ENCODE measurements at regions not wholly inside any gene's neighbourhood (a gene's known extent, or its start where the extent isn't known, plus 50 kb on each side); places are given as distances from the start of the nearest gene placed in this dataset.
A peak's percentile ranks its signal among the peaks of the same experiment; 100 is the strongest.

- no peak overlapping the region for H3K4me3 ChIP-seq (replicated peaks; ENCODE audit: low read depth, low read length)
- peak; percentile 36 for DNase-seq (ENCODE audit: extremely low read depth, low read depth)
- no peak for TF ChIP-seq CTCF (IDR thresholded peaks at IDR 0.05; ENCODE audit: low read depth, low read length, missing control alignments)
Measured at GRCh38 chr18:45526114-45526841, 89.0 kb upstream of the SLC14A2 start.

- H3K4me3 ChIP-seq (replicated peaks; ENCODE audit: low read depth, low read length) = no peak overlapping the region
- DNase-seq (ENCODE audit: extremely low read depth, low read depth) = no peak
- no peak for TF ChIP-seq CTCF (IDR thresholded peaks at IDR 0.05; ENCODE audit: low read depth, low read length, missing control alignments)
Measured at GRCh38 chr18:45527891-45528290, 87.4 kb upstream of the SLC14A2 start.

GRCh38 chr18:45528712-45529336 is 86.5 kb upstream of the SLC14A2 start:
- DNase-seq (ENCODE audit: extremely low read depth, low read depth) = no peak

GRCh38 chr18:45538444-45538843 is 76.8 kb upstream of the SLC14A2 start:
- DNase-seq (ENCODE audit: extremely low read depth, low read depth) = no peak
- no peak overlapping the region for H3K4me3 ChIP-seq (replicated peaks; ENCODE audit: low read depth, low read length)

More at GRCh38 chr18:45528712-45529336, 86.5 kb upstream of the SLC14A2 start:
- no peak overlapping the region for H3K4me3 ChIP-seq (replicated peaks; ENCODE audit: low read depth, low read length)
- no peak for TF ChIP-seq CTCF (IDR thresholded peaks at IDR 0.05; ENCODE audit: low read depth, low read length, missing control alignments)

GRCh38 chr18:45539491-45539891 is 75.8 kb upstream of the SLC14A2 start:
- no peak for DNase-seq (ENCODE audit: extremely low read depth, low read depth)
- H3K4me3 ChIP-seq (replicated peaks; ENCODE audit: low read depth, low read length) = no peak overlapping the region
- TF ChIP-seq CTCF (IDR thresholded peaks at IDR 0.05; ENCODE audit: low read depth, low read length, missing control alignments) = no peak

More at GRCh38 chr18:45538444-45538843, 76.8 kb upstream of the SLC14A2 start:
- no peak for TF ChIP-seq CTCF (IDR thresholded peaks at IDR 0.05; ENCODE audit: low read depth, low read length, missing control alignments)

- H3K4me3 ChIP-seq (replicated peaks; ENCODE audit: low read depth, low read length) = no peak overlapping the region
- no peak for DNase-seq (ENCODE audit: extremely low read depth, low read depth)
Measured at GRCh38 chr18:45540125-45540524, 75.2 kb upstream of the SLC14A2 start.

More at GRCh38 chr18:45540125-45540524, 75.2 kb upstream of the SLC14A2 start:
- no peak for TF ChIP-seq CTCF (IDR thresholded peaks at IDR 0.05; ENCODE audit: low read depth, low read length, missing control alignments)
